Stomach (tissue), 8 donors: ENCODE measurements at regions not wholly inside any gene's neighbourhood (a gene's known extent, or its start where the extent isn't known, plus 50 kb on each side); places are given as distances from the start of the nearest gene placed in this dataset.

Experiments used
- DNase-seq, 2 donors: peaks; one replicate each; pipeline versions ENCODE4 v3.0.0 to v3.0.0-alpha.2; 2013 to 2019
- H3K27ac ChIP-seq, 5 donors: fragments of 200-600 bp in 4 of 5; sonication (generic) in 4 of 5; one replicate each; pipeline ENCODE4 v1.5.1; 2013 to 2019; ENCODE audit warnings: mild to moderate bottlenecking in 1 of 5, moderate library complexity in 1 of 5
- H3K27me3 ChIP-seq, 3 donors: fragments of 200-600 bp; sonication (generic); one replicate each; pipeline ENCODE4 v1.5.1; 2017 to 2019; ENCODE audit warnings: mixed run types in 1 of 3
- H3K36me3 ChIP-seq, 4 donors: fragments of 200-600 bp; sonication (generic); 1 replicate in 3 of 4; 2 replicates in 1 of 4; pipeline ENCODE4 v1.5.1; 2016 to 2019
- H3K4me1 ChIP-seq, 4 donors: fragments of 200-600 bp; sonication (generic); one replicate each; pipeline ENCODE4 v1.5.1; 2016 to 2019
- H3K4me3 ChIP-seq, 4 donors: fragments of 200-600 bp; sonication (generic) in 3 of 4; one replicate each; pipeline ENCODE4 v1.5.1; 2016 to 2019; ENCODE audit warnings: mild to moderate bottlenecking in 1 of 4
- H3K9me3 ChIP-seq, 4 donors: fragments of 200-600 bp; sonication (generic); one replicate each; pipeline ENCODE4 v1.5.1; 2016 to 2019
- CTCF ChIP-seq, 7 experiments: fragments of 450-650 bp in 4 of 7; fragments of 200-600 bp in 3 of 7; sonication (generic) in 3 of 7; IDR thresholded peaks; one replicate each; pipeline ENCODE4 v1.5.1; 2016 to 2019; ENCODE audit warnings: antibody characterized with exemption in 7 of 7, control low read depth in 2 of 7, mild to moderate bottlenecking in 1 of 7
- EP300 ChIP-seq: sonication (generic); formaldehyde crosslinking; IDR thresholded peaks from one replicate; pipeline ENCODE4 v1.6.1; 2017; ENCODE audit warnings: antibody characterized with exemption
- POLR2A ChIP-seq, 4 donors: fragments of 450-650 bp; IDR thresholded peaks; one replicate each; pipeline ENCODE4 v1.6.1; 2016; ENCODE audit warnings: antibody characterized with exemption in 4 of 4, control low read depth in 2 of 4, mild to moderate bottlenecking in 1 of 4, moderate library complexity in 1 of 4
- POLR2AphosphoS5 ChIP-seq, 3 donors: sonication (generic); formaldehyde crosslinking; IDR thresholded peaks; one replicate each; pipeline ENCODE4 v1.6.1; 2016; ENCODE audit warnings: antibody characterized with exemption in 3 of 3
- WGBS, 5 donors: extraction: QIAGEN DNeasy Blood & Tissue Kit in 3 of 5; methylation state at CpG; one replicate each; pipeline versions ENCODE4 v1.1.5 to v1.1.7; 2013 to 2018; 5-methylcytosine and 5-hydroxymethylcytosine counted together
- intact Hi-C: fragments of 100-400 bp; cut with DNase I; formaldehyde crosslinking; loops from one replicate; pipeline ENCODE4 v1.15.1; 2023; ENCODE audit warnings: low total_unique reads
- donor health status: healthy with polysubstance abuse.
- donor health status: Bipolar disorder and iron deficiency.
- donor health status: healthy.

GRCh38 chr4:58090539-58090938, 980.4 kb upstream of the IGFBP7 start:
- H3K9me3 ChIP-seq: no peaks in the 10 kb centered on the region
- intact Hi-C loops: no loop called here
- no peaks in the 10 kb centered on the region for H3K4me1 ChIP-seq

GRCh38 chr4:58081356-58081755, 971.2 kb upstream of the IGFBP7 start:
- intact Hi-C loops: no loop called here
- TF ChIP-seq CTCF (IDR thresholded peaks at IDR 0.05): no peak
- no peak for TF ChIP-seq POLR2A (IDR thresholded peaks at IDR 0.05)
- no peak for TF ChIP-seq EP300
- TF ChIP-seq POLR2AphosphoS5 (IDR thresholded peaks at IDR 0.05): no peak

More at GRCh38 chr4:58090539-58090938, 980.4 kb upstream of the IGFBP7 start:
- DNase-seq: no peak
- Histone ChIP-seq H3K27ac (no peak overlapping the region), H3K36me3 (no peaks in the 10 kb centered on the region), H3K27me3 (no peaks in the 10 kb centered on the region), H3K4me3 (no peak overlapping the region)
- no peak for TF ChIP-seq CTCF (IDR thresholded peaks at IDR 0.05)

GRCh38 chr4:58075724-58076123, 965.5 kb upstream of the IGFBP7 start:
- Histone ChIP-seq H3K4me3 (no peak overlapping the region), H3K36me3 (no peaks in the 10 kb centered on the region), H3K27ac (no peak overlapping the region), H3K4me1 (no peaks in the 10 kb centered on the region), H3K9me3 (peaks cover 0 to 3% (median 0%) of the 10 kb centered on the region in 4 donors), H3K27me3 (no peaks in the 10 kb centered on the region)
- intact Hi-C loops: no loop called here
- DNase-seq: no peak
- TF ChIP-seq EP300 (no peak), POLR2A (IDR thresholded peaks at IDR 0.05) (no peak), CTCF (IDR thresholded peaks at IDR 0.05) (no peak), POLR2AphosphoS5 (IDR thresholded peaks at IDR 0.05) (no peak)

More at GRCh38 chr4:58081356-58081755, 971.2 kb upstream of the IGFBP7 start:
- Histone ChIP-seq H3K27me3 (no peaks in the 10 kb centered on the region), H3K9me3 (no peaks in the 10 kb centered on the region), H3K36me3 (no peaks in the 10 kb centered on the region), H3K27ac (no peak overlapping the region), H3K4me1 (no peaks in the 10 kb centered on the region), H3K4me3 (no peak overlapping the region)
- DNase-seq: no peak

- WGBS, 5 donors: 86 to 95% (median 93%) methylated on average over 1 of the region's 1 CpG
- Histone ChIP-seq H3K36me3 (no peaks in the 10 kb centered on the region), H3K27me3 (no peaks in the 10 kb centered on the region), H3K9me3 (peaks cover 0 to 3% (median 0%) of the 10 kb centered on the region in 4 donors), H3K27ac (no peak overlapping the region), H3K4me3 (no peak overlapping the region), H3K4me1 (no peaks in the 10 kb centered on the region)
- TF ChIP-seq EP300: no peak
- TF ChIP-seq POLR2AphosphoS5 (IDR thresholded peaks at IDR 0.05): no peak
- TF ChIP-seq POLR2A (IDR thresholded peaks at IDR 0.05): no peak
- no peak for TF ChIP-seq CTCF (IDR thresholded peaks at IDR 0.05)
- intact Hi-C loops: no loop called here
- no peak for DNase-seq
Measured at GRCh38 chr4:58074382-58074781, 964.2 kb upstream of the IGFBP7 start.

GRCh38 chr4:58070726-58071125, 960.5 kb upstream of the IGFBP7 start:
- peaks cover 0 to 3% (median 0%) of the 10 kb centered on the region in 4 donors for H3K9me3 ChIP-seq
- H3K36me3 ChIP-seq: no peaks in the 10 kb centered on the region
- intact Hi-C loops: no loop called here
- no peaks in the 10 kb centered on the region for H3K4me1 ChIP-seq
- no peak for DNase-seq
- no peaks in the 10 kb centered on the region for H3K27me3 ChIP-seq
- H3K4me3 ChIP-seq: no peak overlapping the region
- no peak overlapping the region for H3K27ac ChIP-seq
- TF ChIP-seq POLR2AphosphoS5 (IDR thresholded peaks at IDR 0.05) (no peak), CTCF (IDR thresholded peaks at IDR 0.05) (no peak), EP300 (no peak)
